ENCODE measurements at regions not wholly inside any gene's neighbourhood (a gene's known extent, or its start where the extent isn't known, plus 50 kb on each side); places are given as distances from the start of the nearest gene placed in this dataset.

DNA sequence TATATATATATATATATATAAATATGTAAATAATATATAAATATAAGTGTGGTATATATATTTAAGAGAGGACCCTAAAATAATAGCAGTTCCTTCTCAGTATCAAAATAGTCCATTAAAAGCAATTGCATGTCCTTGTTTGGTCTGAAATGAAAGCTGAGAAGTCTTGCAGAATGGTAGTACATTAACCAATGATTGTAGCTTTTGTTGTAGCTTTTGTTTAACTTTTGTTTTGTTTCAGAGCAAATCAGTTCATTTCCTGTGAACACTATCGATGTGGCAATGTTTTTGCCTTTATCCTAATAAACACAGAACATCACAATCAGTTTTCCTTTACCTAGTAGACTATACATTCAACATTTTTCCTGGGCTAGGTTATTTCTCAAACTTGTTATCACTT lies 1256.2 kb upstream of the SPRY2 start:
- TF ChIP-seq, protein P1, sequence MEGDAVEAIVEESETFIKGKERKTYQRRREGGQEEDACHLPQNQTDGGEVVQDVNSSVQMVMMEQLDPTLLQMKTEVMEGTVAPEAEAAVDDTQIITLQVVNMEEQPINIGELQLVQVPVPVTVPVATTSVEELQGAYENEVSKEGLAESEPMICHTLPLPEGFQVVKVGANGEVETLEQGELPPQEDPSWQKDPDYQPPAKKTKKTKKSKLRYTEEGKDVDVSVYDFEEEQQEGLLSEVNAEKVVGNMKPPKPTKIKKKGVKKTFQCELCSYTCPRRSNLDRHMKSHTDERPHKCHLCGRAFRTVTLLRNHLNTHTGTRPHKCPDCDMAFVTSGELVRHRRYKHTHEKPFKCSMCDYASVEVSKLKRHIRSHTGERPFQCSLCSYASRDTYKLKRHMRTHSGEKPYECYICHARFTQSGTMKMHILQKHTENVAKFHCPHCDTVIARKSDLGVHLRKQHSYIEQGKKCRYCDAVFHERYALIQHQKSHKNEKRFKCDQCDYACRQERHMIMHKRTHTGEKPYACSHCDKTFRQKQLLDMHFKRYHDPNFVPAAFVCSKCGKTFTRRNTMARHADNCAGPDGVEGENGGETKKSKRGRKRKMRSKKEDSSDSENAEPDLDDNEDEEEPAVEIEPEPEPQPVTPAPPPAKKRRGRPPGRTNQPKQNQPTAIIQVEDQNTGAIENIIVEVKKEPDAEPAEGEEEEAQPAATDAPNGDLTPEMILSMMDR (IDR thresholded peaks at IDR 0.05; ENCODE audit: low read depth, low read length, missing input control): no peak
- TF ChIP-seq, protein P2, sequence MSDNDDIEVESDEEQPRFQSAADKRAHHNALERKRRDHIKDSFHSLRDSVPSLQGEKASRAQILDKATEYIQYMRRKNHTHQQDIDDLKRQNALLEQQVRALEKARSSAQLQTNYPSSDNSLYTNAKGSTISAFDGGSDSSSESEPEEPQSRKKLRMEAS (IDR thresholded peaks at IDR 0.05): no peak
- no peak for TF ChIP-seq TAF1 (conservative IDR thresholded peaks at IDR 0.05)
- TF ChIP-seq, protein P3, sequence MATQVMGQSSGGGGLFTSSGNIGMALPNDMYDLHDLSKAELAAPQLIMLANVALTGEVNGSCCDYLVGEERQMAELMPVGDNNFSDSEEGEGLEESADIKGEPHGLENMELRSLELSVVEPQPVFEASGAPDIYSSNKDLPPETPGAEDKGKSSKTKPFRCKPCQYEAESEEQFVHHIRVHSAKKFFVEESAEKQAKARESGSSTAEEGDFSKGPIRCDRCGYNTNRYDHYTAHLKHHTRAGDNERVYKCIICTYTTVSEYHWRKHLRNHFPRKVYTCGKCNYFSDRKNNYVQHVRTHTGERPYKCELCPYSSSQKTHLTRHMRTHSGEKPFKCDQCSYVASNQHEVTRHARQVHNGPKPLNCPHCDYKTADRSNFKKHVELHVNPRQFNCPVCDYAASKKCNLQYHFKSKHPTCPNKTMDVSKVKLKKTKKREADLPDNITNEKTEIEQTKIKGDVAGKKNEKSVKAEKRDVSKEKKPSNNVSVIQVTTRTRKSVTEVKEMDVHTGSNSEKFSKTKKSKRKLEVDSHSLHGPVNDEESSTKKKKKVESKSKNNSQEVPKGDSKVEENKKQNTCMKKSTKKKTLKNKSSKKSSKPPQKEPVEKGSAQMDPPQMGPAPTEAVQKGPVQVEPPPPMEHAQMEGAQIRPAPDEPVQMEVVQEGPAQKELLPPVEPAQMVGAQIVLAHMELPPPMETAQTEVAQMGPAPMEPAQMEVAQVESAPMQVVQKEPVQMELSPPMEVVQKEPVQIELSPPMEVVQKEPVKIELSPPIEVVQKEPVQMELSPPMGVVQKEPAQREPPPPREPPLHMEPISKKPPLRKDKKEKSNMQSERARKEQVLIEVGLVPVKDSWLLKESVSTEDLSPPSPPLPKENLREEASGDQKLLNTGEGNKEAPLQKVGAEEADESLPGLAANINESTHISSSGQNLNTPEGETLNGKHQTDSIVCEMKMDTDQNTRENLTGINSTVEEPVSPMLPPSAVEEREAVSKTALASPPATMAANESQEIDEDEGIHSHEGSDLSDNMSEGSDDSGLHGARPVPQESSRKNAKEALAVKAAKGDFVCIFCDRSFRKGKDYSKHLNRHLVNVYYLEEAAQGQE (IDR thresholded peaks at IDR 0.05): no peak
- no peak for TF ChIP-seq RAD21 (IDR thresholded peaks at IDR 0.05)
- no peak for TF ChIP-seq YY1 (IDR thresholded peaks at IDR 0.05)
- no peak for TF ChIP-seq FOXA1 (IDR thresholded peaks at IDR 0.05)
- TF ChIP-seq ATF3 (IDR thresholded peaks at IDR 0.05): no peak
- no peak for TF ChIP-seq GABPA (IDR thresholded peaks at IDR 0.05 in 1 of 2, conservative IDR thresholded peaks at IDR 0.05 in 1 of 2)
- TF ChIP-seq FOXA2 (IDR thresholded peaks at IDR 0.05): no peak
- TF ChIP-seq EGR1 (IDR thresholded peaks at IDR 0.05; ENCODE audit: low read depth in 2 of 2): no peak
- no peak for TF ChIP-seq JUND (IDR thresholded peaks at IDR 0.05)
- TF ChIP-seq SP1 (IDR thresholded peaks at IDR 0.05): no peak
- no peak for TF ChIP-seq RXRA (IDR thresholded peaks at IDR 0.05)
